HEK293 (cell line): ENCODE measurements at regions not wholly inside any gene's neighbourhood (a gene's known extent, or its start where the extent isn't known, plus 50 kb on each side); places are given as distances from the start of the nearest gene placed in this dataset.

Source experiments
- CTCF ChIA-PET: fragments of 350-600 bp; formaldehyde crosslinking; extraction: SDS; loops from one replicate; lab custom pipeline; 2021; ENCODE audit warnings: antibody characterized with exemption; lab: Yijun Ruan, JAX
- POLR2A ChIA-PET: fragments of 300-600 bp; formaldehyde crosslinking; extraction: SDS; loops from one replicate; lab custom pipeline; 2020; ENCODE audit warnings: antibody characterized with exemption, inconsistent platforms; lab: Yijun Ruan, JAX
- H3K27ac ChIP-seq: fragments of 200-500 bp; sonication (Bioruptor generic); 2 replicates; pipeline ENCODE4 v1.5.1; 2014; ENCODE audit warnings: low read depth, low read length, control low read depth, inconsistent platforms; ENCODE audit errors: extremely low read depth
- H3K36me3 ChIP-seq, 2 experiments: fragments of 200-500 bp in 1 of 2; sonication (Bioruptor generic) in 1 of 2; 1 replicate in 1 of 2; 2 replicates in 1 of 2; pipeline ENCODE4 v1.5.1; 2014 to 2017; ENCODE audit warnings: inconsistent platforms in 2 of 2, low read length in 2 of 2; ENCODE audit not compliant: control insufficient read depth in 2 of 2, insufficient read depth in 1 of 2
- H3K4me1 ChIP-seq: fragments of 200-500 bp; sonication (Bioruptor generic); 2 replicates; pipeline ENCODE4 v1.5.1; 2014; ENCODE audit warnings: mild to moderate bottlenecking, low read length, inconsistent platforms; ENCODE audit not compliant: control insufficient read depth, insufficient read depth
- H3K4me3 ChIP-seq: 2 replicates; pipeline ENCODE4 v1.5.1; 2011; ENCODE audit warnings: low read depth, mild to moderate bottlenecking, control low read depth, low read length, moderate library complexity
- H3K9me3 ChIP-seq: fragments of 200-500 bp; sonication (Bioruptor generic); 2 replicates; pipeline ENCODE4 v1.5.1; 2014; ENCODE audit warnings: low read depth, low read length, inconsistent platforms; ENCODE audit not compliant: control insufficient read depth, insufficient read depth
- OSR2 ChIP-seq: fragments of 450-650 bp; formaldehyde crosslinking; IDR thresholded peaks from 2 replicates; pipeline ENCODE4 v1.5.1; 2016; ENCODE audit warnings: missing biosample characterization, missing genetic modification characterization
- YY2 ChIP-seq: fragments of 450-650 bp; formaldehyde crosslinking; IDR thresholded peaks from 2 replicates; pipeline ENCODE4 v1.5.1; 2016; ENCODE audit warnings: missing biosample characterization, missing genetic modification characterization
- ZBTB20 ChIP-seq: fragments of 450-650 bp; formaldehyde crosslinking; IDR thresholded peaks from 2 replicates; pipeline ENCODE4 v1.5.1; 2016; ENCODE audit warnings: missing biosample characterization, missing genetic modification characterization
- ZBTB8A ChIP-seq: fragments of 450-650 bp; formaldehyde crosslinking; IDR thresholded peaks from 2 replicates; pipeline ENCODE4 v1.5.1; 2016; ENCODE audit warnings: missing biosample characterization, missing genetic modification characterization
- ZNF157 ChIP-seq: fragments of 450-650 bp; formaldehyde crosslinking; IDR thresholded peaks from 2 replicates; pipeline ENCODE4 v1.5.1; 2016; ENCODE audit warnings: missing biosample characterization, missing genetic modification characterization
- ZNF211 ChIP-seq: fragments of 450-650 bp; formaldehyde crosslinking; IDR thresholded peaks from 2 replicates; pipeline ENCODE4 v1.5.1; 2016; ENCODE audit warnings: low read depth, missing biosample characterization, missing genetic modification characterization
- ZNF37A ChIP-seq: fragments of 450-650 bp; IDR thresholded peaks from 2 replicates; pipeline ENCODE4 v1.5.1; 2018; ENCODE audit warnings: missing biosample characterization, missing genetic modification characterization
- ZNF416 ChIP-seq: fragments of 450-650 bp; formaldehyde crosslinking; IDR thresholded peaks from 2 replicates; pipeline ENCODE4 v1.5.1; 2016; ENCODE audit warnings: missing biosample characterization, missing genetic modification characterization
- ZNF501 ChIP-seq: fragments of 450-650 bp; formaldehyde crosslinking; IDR thresholded peaks from 2 replicates; pipeline ENCODE4 v1.5.1; 2016; ENCODE audit warnings: missing biosample characterization, missing genetic modification characterization
- ZNF510 ChIP-seq: fragments of 450-650 bp; formaldehyde crosslinking; IDR thresholded peaks from 2 replicates; pipeline ENCODE4 v1.5.1; 2018; ENCODE audit warnings: mild to moderate bottlenecking, missing genetic modification characterization, missing biosample characterization; ENCODE audit not compliant: insufficient replicate concordance
- ZNF514 ChIP-seq: fragments of 450-650 bp; formaldehyde crosslinking; IDR thresholded peaks from 2 replicates; pipeline ENCODE4 v1.5.1; 2016; ENCODE audit warnings: missing biosample characterization, missing genetic modification characterization
- ZNF621 ChIP-seq: fragments of 450-650 bp; formaldehyde crosslinking; IDR thresholded peaks from 2 replicates; pipeline ENCODE4 v1.5.1; 2017; ENCODE audit warnings: missing biosample characterization, missing genetic modification characterization
- TF ChIP-seq, protein P1 (sequence below): fragments of 450-650 bp; formaldehyde crosslinking; IDR thresholded peaks from 2 replicates; pipeline ENCODE4 v1.5.1; 2016; ENCODE audit warnings: missing biosample characterization, missing genetic modification characterization
- TF ChIP-seq, protein P2 (sequence below): fragments of 450-650 bp; formaldehyde crosslinking; IDR thresholded peaks from 2 replicates; pipeline ENCODE4 v1.5.1; 2016; ENCODE audit warnings: missing biosample characterization, missing genetic modification characterization, low read depth
- TF ChIP-seq, protein P3 (sequence below): fragments of 450-650 bp; formaldehyde crosslinking; IDR thresholded peaks from 2 replicates; pipeline ENCODE4 v1.5.1; 2016; ENCODE audit warnings: missing biosample characterization, missing genetic modification characterization
- TF ChIP-seq, protein P4 (sequence below): fragments of 450-650 bp; formaldehyde crosslinking; IDR thresholded peaks from 2 replicates; pipeline ENCODE4 v1.5.1; 2016; ENCODE audit warnings: missing biosample characterization, missing genetic modification characterization
- TF ChIP-seq, protein P5 (sequence below): fragments of 450-650 bp; formaldehyde crosslinking; IDR thresholded peaks from 2 replicates; pipeline ENCODE4 v1.5.1; 2017; ENCODE audit warnings: missing biosample characterization, missing genetic modification characterization
- TF ChIP-seq, protein P6 (sequence below): fragments of 450-650 bp; formaldehyde crosslinking; IDR thresholded peaks from 2 replicates; pipeline ENCODE4 v1.5.1; 2016; ENCODE audit warnings: missing biosample characterization, missing genetic modification characterization
- TF ChIP-seq, protein P7 (sequence below): fragments of 450-650 bp; formaldehyde crosslinking; IDR thresholded peaks from 2 replicates; pipeline ENCODE4 v1.5.1; 2016; ENCODE audit warnings: missing biosample characterization, missing genetic modification characterization

DNA sequence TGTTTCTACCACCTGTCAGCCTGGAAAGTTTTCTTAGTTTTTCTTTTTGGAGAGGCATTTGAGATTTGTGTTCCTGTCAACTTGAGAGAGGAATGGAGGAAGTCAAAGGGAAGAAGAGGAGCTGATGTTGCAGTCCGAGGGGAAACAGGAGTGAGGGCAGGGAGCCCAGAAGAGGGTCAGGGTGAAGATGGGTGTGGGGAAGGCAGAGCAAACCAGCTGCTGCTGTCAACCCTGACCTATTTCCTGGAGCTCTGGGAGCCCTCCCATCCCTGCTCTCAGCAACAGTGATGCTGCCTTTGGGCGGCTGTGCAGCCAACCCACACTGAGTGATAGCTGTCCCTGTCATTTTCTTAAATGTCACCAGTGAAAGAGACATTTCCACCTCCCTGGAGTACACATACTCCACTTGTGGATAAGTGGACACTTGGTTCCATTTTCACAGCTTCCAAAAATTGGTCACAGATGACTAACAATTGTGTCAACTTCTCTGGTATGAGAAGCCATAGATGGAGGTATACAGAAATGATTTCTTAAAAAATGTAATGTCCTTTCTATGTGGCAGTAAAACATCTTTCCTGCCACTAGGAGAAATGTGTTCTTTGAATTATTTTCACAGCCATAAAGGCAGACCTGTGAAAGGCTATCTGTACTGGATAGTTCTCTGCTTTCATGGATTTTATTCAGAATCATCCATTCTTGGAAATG is 556.3 kb upstream of the TBL1XR1 start:
- Histone ChIP-seq H3K9me3 (no peaks in the 10 kb centered on the region), H3K4me3 (no peak overlapping the region), H3K4me1 (no peaks in the 10 kb centered on the region), H3K27ac (no peak overlapping the region), H3K36me3 (no peaks in the 10 kb centered on the region)
- ChIA-PET CTCF (no interaction called here), POLR2A (no interaction called here)
- no peak for TF ChIP-seq ZNF501
- TF ChIP-seq, protein P1, sequence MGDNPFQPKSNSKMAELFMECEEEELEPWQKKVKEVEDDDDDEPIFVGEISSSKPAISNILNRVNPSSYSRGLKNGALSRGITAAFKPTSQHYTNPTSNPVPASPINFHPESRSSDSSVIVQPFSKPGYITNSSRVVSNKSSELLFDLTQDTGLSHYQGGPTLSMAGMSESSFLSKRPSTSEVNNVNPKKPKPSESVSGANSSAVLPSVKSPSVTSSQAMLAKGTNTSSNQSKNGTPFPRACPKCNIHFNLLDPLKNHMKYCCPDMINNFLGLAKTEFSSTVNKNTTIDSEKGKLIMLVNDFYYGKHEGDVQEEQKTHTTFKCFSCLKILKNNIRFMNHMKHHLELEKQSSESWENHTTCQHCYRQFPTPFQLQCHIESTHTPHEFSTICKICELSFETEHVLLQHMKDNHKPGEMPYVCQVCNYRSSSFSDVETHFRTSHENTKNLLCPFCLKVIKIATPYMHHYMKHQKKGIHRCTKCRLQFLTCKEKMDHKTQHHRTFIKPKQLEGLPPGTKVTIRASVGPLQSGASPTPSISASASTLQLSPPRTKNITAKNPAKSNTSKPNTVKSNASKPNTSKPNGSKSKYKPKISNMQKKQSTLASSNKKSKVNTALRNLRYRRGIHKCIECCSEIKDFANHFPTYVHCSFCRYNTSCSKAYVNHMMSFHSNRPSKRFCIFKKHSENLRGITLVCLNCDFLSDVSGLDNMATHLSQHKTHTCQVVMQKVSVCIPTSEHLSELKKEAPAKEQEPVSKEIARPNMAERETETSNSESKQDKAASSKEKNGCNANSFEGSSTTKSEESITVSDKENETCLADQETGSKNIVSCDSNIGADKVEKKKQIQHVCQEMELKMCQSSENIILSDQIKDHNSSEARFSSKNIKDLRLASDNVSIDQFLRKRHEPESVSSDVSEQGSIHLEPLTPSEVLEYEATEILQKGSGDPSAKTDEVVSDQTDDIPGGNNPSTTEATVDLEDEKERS (tag by site-specific recombination): no peak
- no peak for TF ChIP-seq ZNF621 (tag by site-specific recombination)
- TF ChIP-seq, protein P2, sequence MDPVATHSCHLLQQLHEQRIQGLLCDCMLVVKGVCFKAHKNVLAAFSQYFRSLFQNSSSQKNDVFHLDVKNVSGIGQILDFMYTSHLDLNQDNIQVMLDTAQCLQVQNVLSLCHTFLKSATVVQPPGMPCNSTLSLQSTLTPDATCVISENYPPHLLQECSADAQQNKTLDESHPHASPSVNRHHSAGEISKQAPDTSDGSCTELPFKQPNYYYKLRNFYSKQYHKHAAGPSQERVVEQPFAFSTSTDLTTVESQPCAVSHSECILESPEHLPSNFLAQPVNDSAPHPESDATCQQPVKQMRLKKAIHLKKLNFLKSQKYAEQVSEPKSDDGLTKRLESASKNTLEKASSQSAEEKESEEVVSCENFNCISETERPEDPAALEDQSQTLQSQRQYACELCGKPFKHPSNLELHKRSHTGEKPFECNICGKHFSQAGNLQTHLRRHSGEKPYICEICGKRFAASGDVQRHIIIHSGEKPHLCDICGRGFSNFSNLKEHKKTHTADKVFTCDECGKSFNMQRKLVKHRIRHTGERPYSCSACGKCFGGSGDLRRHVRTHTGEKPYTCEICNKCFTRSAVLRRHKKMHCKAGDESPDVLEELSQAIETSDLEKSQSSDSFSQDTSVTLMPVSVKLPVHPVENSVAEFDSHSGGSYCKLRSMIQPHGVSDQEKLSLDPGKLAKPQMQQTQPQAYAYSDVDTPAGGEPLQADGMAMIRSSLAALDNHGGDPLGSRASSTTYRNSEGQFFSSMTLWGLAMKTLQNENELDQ (tag by site-specific recombination): no peak
- no peak for TF ChIP-seq OSR2 (tag by site-specific recombination)
- TF ChIP-seq ZBTB8A (tag by site-specific recombination): no peak
- TF ChIP-seq ZNF514 (tag by site-specific recombination): no peak
- TF ChIP-seq YY2 (tag by site-specific recombination): no peak
- TF ChIP-seq ZNF211 (tag by site-specific recombination): no peak

DNA sequence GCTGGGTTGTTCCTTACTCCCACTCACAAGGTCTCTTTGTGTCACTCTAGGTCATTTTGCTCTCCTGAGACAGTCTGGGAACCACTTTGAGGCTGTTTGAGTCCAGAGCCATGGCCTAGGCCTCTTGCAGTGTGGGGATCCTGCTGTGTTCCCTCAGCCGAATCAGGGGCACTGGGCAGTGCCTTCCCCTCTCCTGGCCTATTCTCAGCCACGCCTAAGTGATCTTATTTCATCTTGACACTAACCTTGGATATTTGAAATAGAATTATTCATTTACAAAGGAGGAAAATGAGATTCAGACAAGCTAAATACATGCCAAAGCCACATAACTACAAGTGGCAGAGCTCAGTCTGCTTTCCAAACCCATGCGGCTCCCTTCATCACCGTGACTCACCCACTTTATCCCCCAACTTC is 557.2 kb upstream of the TBL1XR1 start:
- POLR2A ChIA-PET: no interaction called here
- TF ChIP-seq ZBTB20 (tag by site-specific recombination) (no peak), ZNF37A (no peak), ZNF510 (tag by site-specific recombination) (no peak), ZNF416 (tag by site-specific recombination) (no peak), ZNF157 (tag by site-specific recombination) (no peak)
- TF ChIP-seq, protein P3, sequence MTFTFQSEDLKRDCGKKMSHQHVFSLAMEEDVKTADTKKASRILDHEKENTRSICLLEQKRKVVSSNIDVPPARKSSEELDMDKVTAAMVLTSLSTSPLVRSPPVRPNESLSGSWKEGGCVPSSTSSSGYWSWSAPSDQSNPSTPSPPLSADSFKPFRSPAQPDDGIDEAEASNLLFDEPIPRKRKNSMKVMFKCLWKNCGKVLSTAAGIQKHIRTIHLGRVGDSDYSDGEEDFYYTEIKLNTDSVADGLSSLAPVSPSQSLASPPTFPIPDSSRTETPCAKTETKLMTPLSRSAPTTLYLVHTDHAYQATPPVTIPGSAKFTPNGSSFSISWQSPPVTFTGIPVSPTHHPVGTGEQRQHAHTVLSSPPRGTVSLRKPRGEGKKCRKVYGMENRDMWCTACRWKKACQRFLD (tag by site-specific recombination): no peak
- TF ChIP-seq, protein P4, sequence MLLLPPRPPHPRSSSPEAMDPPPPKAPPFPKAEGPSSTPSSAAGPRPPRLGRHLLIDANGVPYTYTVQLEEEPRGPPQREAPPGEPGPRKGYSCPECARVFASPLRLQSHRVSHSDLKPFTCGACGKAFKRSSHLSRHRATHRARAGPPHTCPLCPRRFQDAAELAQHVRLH: no peak
- TF ChIP-seq, protein P5, sequence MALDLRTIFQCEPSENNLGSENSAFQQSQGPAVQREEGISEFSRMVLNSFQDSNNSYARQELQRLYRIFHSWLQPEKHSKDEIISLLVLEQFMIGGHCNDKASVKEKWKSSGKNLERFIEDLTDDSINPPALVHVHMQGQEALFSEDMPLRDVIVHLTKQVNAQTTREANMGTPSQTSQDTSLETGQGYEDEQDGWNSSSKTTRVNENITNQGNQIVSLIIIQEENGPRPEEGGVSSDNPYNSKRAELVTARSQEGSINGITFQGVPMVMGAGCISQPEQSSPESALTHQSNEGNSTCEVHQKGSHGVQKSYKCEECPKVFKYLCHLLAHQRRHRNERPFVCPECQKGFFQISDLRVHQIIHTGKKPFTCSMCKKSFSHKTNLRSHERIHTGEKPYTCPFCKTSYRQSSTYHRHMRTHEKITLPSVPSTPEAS (tag by site-specific recombination): no peak
- TF ChIP-seq, protein P6, sequence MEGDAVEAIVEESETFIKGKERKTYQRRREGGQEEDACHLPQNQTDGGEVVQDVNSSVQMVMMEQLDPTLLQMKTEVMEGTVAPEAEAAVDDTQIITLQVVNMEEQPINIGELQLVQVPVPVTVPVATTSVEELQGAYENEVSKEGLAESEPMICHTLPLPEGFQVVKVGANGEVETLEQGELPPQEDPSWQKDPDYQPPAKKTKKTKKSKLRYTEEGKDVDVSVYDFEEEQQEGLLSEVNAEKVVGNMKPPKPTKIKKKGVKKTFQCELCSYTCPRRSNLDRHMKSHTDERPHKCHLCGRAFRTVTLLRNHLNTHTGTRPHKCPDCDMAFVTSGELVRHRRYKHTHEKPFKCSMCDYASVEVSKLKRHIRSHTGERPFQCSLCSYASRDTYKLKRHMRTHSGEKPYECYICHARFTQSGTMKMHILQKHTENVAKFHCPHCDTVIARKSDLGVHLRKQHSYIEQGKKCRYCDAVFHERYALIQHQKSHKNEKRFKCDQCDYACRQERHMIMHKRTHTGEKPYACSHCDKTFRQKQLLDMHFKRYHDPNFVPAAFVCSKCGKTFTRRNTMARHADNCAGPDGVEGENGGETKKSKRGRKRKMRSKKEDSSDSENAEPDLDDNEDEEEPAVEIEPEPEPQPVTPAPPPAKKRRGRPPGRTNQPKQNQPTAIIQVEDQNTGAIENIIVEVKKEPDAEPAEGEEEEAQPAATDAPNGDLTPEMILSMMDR (tag by site-specific recombination): no peak
- TF ChIP-seq, protein P7, sequence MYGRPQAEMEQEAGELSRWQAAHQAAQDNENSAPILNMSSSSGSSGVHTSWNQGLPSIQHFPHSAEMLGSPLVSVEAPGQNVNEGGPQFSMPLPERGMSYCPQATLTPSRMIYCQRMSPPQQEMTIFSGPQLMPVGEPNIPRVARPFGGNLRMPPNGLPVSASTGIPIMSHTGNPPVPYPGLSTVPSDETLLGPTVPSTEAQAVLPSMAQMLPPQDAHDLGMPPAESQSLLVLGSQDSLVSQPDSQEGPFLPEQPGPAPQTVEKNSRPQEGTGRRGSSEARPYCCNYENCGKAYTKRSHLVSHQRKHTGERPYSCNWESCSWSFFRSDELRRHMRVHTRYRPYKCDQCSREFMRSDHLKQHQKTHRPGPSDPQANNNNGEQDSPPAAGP (tag by site-specific recombination): no peak
- H3K36me3 ChIP-seq: no peaks in the 10 kb centered on the region
- H3K27ac ChIP-seq: no peak overlapping the region
- no peaks in the 10 kb centered on the region for H3K4me1 ChIP-seq
- no peaks in the 10 kb centered on the region for H3K9me3 ChIP-seq
- CTCF ChIA-PET: no interaction called here
- no peak overlapping the region for H3K4me3 ChIP-seq
